Stimulated activated memory B cell treated with anti-CD40 and anti-IgM and Interleukin-4, amounts not matched to agents 10 μg/mL and 1 μg/mL and 100 μg/mL, for 72 hours (primary cell): ENCODE measurements at regions not wholly inside any gene's neighbourhood (a gene's known extent, or its start where the extent isn't known, plus 50 kb on each side); places are given as distances from the start of the nearest gene placed in this dataset.
"Not testable (repeated sequence)": the region's sequence is repeated elsewhere in the genome, so short reads cannot be mapped to it uniquely, and the experiment has no call there.

ENCODE experiments used
- ATAC-seq: fragments of 150-1000 bp; cut with Tn5 transposase; 2 replicates; pipeline ENCODE4 v1.10.0; 2021
- H3K27ac Mint-ChIP-seq: one replicate; pipeline ENCODE4 v1.8.0; 2022; ENCODE audit warnings: mild to moderate bottlenecking, mixed read lengths
- H3K27me3 Mint-ChIP-seq: one replicate; pipeline ENCODE4 v1.8.0; 2022; ENCODE audit warnings: mixed read lengths
- H3K36me3 Mint-ChIP-seq: one replicate; pipeline ENCODE4 v1.8.0; 2022; ENCODE audit warnings: mixed read lengths
- H3K4me1 Mint-ChIP-seq: one replicate; pipeline ENCODE4 v1.8.0; 2022; ENCODE audit warnings: mixed read lengths
- H3K4me3 Mint-ChIP-seq: one replicate; pipeline ENCODE4 v1.8.0; 2022; ENCODE audit warnings: mild to moderate bottlenecking, moderate library complexity, mixed read lengths
- H3K9me3 Mint-ChIP-seq: one replicate; pipeline ENCODE4 v1.8.0; 2022; ENCODE audit warnings: mixed read lengths

DNA sequence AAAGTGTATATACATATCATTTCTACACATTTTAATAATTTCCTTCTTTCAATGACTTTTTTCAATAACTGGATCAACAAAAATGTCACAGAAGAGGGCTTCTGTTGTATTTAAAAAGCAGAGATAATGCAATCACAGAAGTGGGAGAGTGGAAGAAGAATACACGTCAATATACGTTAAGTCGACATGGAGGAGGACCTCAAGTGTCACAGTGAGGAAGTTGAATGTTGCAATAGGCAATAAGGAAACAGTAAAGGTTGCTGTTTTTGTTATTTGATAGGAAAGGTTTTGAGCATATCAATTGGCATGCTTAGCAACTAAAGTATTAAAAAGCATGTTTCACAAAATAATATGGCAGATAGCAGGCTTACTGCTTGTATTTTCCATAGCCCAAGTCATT, 184.0 kb upstream of the NR4A3 start:
- Mint-ChIP-seq H3K9me3 (peaks cover 4% of the 10 kb centered on the region), H3K27me3 (no peaks in the 10 kb centered on the region), H3K4me1 (peaks cover 30% of the 10 kb centered on the region), H3K4me3 (no peak overlapping the region), H3K27ac (no peak overlapping the region), H3K36me3 (peaks cover 8% of the 10 kb centered on the region)
- ATAC-seq, result no peak

DNA sequence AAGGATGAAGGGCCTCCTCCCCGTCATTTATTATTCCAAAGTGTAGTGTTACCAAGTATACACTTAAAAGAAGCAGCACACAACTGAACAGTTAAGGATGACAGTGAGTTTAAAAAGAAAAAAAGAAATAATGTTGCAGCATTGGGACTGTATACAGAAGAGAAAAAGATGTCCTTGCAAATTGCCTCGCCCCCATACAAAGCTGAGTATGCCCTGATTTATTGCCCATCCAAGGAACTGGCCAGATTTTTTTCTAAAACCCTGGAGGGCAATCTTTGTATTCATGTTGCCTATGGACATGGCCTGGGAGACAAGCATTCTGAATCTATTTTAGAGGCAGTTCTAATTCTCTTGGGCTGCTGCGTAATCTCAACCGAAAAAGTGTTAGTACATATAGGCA, 182.7 kb upstream of the NR4A3 start:
- H3K4me1 Mint-ChIP-seq, result peaks cover 26% of the 10 kb centered on the region
- H3K36me3 Mint-ChIP-seq, result peaks cover 8% of the 10 kb centered on the region
- peaks cover 4% of the 10 kb centered on the region for H3K9me3 Mint-ChIP-seq
- no peak for ATAC-seq
- H3K27me3 Mint-ChIP-seq, result no peaks in the 10 kb centered on the region
- no peak overlapping the region for H3K4me3 Mint-ChIP-seq
- H3K27ac Mint-ChIP-seq, result no peak overlapping the region

- Mint-ChIP-seq H3K36me3 (peaks cover 10% of the 10 kb centered on the region), H3K27ac (peak overlapping the region; percentile 63), H3K9me3 (peaks cover 7% of the 10 kb centered on the region), H3K4me1 (peaks cover 21% of the 10 kb centered on the region), H3K27me3 (no peaks in the 10 kb centered on the region), H3K4me3 (no peak overlapping the region)
- no peak for ATAC-seq
These were observed 174.1 kb upstream of the NR4A3 start for GRCh38 chr9:99647604-99648003.

DNA sequence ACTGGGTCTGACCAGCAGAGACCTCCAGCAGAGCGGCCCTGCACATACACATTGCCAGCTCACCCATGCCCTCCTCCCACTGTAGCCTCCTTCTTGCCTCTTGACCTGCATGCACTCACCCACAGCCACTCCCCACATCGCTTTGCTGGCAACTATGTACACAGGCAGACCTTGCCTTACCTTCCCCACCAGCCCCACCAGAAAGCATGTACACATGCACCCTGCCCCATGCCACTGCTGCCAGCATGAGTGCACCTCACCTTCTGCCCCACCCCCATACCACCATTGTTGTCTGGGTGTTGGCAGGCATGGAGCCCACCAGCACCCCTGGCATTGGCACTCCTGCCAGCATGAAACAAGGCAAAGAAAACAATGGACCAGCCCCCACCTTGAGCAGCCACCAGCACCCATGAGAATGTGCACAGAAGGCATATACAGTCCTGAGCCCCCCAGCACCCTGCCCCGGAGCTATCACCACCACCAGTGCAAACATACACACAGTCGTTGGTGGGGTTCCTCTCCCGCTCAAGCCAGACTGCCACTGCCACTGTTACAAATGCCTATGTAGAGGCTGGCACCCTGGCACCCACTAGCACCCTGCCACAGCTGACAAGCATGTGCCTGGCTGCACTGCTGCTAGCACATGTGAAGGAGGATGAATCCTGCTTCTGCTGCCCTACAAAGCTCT, 171.4 kb upstream of the NR4A3 start:
- H3K4me3 Mint-ChIP-seq, result no peak overlapping the region
- H3K27ac Mint-ChIP-seq, result no peak overlapping the region
- H3K4me1 Mint-ChIP-seq, result peaks cover 13% of the 10 kb centered on the region
- peaks cover 27% of the 10 kb centered on the region for H3K36me3 Mint-ChIP-seq
- ATAC-seq, result no peak
- H3K27me3 Mint-ChIP-seq, result no peaks in the 10 kb centered on the region
- H3K9me3 Mint-ChIP-seq, result peaks cover 16% of the 10 kb centered on the region

- Mint-ChIP-seq H3K27me3 (no peaks in the 10 kb centered on the region), H3K27ac (peak overlapping the region; percentile 86), H3K4me3 (peak overlapping the region; percentile 29), H3K4me1 (peaks cover 58% of the 10 kb centered on the region), H3K36me3 (peaks cover 23% of the 10 kb centered on the region), H3K9me3 (peaks cover 19% of the 10 kb centered on the region)
- ATAC-seq, result peak; percentile 95
These were observed 161.5 kb upstream of the NR4A3 start for GRCh38 chr9:99660191-99660636.

- peaks cover 71% of the 10 kb centered on the region for H3K4me1 Mint-ChIP-seq
- peak; percentile 48 for ATAC-seq
- H3K9me3 Mint-ChIP-seq, result peaks cover 14% of the 10 kb centered on the region
- peaks cover 6% of the 10 kb centered on the region for H3K36me3 Mint-ChIP-seq
- no peaks in the 10 kb centered on the region for H3K27me3 Mint-ChIP-seq
- H3K4me3 Mint-ChIP-seq, result peak overlapping the region; percentile 6
- H3K27ac Mint-ChIP-seq, result peak overlapping the region; percentile 86
These were observed 158.4 kb upstream of the NR4A3 start for GRCh38 chr9:99663297-99663696.

DNA sequence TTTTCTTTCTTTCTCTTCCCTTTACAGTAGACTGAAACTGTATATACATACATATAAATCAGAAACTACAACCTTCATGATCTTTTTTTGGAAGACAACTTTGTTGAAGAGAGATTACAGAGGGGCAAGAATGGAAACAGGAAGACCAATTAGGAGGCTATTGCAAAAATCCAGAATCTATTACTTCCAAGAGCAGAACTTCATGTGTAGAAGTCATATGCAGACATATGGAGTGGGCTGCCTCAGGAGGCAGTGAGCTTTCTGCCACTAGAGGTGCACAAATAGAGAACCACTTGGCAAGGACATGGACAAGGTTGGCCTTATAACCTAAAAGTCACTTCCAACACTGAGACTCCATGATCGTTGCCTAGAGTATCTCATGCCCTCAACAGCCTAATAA, 157.8 kb upstream of the NR4A3 start:
- ATAC-seq, result no peak
- Mint-ChIP-seq H3K27ac (peak overlapping the region; percentile 86), H3K4me3 (no peak overlapping the region), H3K36me3 (peaks cover 4% of the 10 kb centered on the region), H3K9me3 (peaks cover 14% of the 10 kb centered on the region), H3K27me3 (no peaks in the 10 kb centered on the region), H3K4me1 (peaks cover 66% of the 10 kb centered on the region)

- Mint-ChIP-seq H3K4me3 (no peak overlapping the region), H3K36me3 (no peaks in the 10 kb centered on the region), H3K4me1 (peaks cover 46% of the 10 kb centered on the region), H3K9me3 (peaks cover 10% of the 10 kb centered on the region), H3K27me3 (peaks cover 4% of the 10 kb centered on the region), H3K27ac (peak overlapping the region; percentile 20)
- no peak for ATAC-seq
These were observed 155.1 kb upstream of the NR4A3 start for GRCh38 chr9:99666571-99666970.

- not testable (repeated sequence) for H3K27ac Mint-ChIP-seq, H3K27me3 Mint-ChIP-seq, H3K9me3 Mint-ChIP-seq, H3K4me3 Mint-ChIP-seq, ATAC-seq, H3K36me3 Mint-ChIP-seq, H3K4me1 Mint-ChIP-seq
These were observed 150.8 kb upstream of the NR4A3 start for GRCh38 chr9:99670886-99671285.

GRCh38 chr9:99677281-99677680, 144.4 kb upstream of the NR4A3 start:
- ATAC-seq, result no peak

DNA sequence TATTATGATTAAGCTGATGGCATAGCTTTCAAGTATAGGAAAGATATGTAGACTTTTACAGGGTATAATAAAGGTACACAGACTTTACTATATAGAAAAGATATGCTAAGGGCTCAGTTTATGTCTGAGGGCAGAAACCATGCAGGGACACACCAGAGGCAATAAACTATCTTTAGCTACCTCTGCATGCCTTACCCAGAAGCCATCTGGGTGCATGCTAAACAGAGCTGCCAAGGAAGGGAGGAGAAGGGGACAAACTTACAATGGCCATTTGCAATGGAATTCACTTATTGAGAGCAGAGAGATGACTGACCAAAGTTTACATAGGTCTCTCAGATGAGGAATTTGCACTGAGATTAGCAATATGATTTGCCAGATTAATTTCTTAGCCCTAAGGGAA, 143.1 kb upstream of the NR4A3 start:
- Mint-ChIP-seq H3K27ac (no peak overlapping the region), H3K36me3 (peaks cover 24% of the 10 kb centered on the region), H3K27me3 (no peaks in the 10 kb centered on the region), H3K4me3 (no peak overlapping the region), H3K4me1 (peaks cover 16% of the 10 kb centered on the region), H3K9me3 (peaks cover 24% of the 10 kb centered on the region)
- no peak for ATAC-seq

More at GRCh38 chr9:99677281-99677680, 144.4 kb upstream of the NR4A3 start:
- Mint-ChIP-seq H3K9me3 (peaks cover 18% of the 10 kb centered on the region), H3K27me3 (no peaks in the 10 kb centered on the region), H3K27ac (no peak overlapping the region), H3K36me3 (peaks cover 16% of the 10 kb centered on the region), H3K4me3 (no peak overlapping the region), H3K4me1 (peaks cover 8% of the 10 kb centered on the region)

- H3K27ac Mint-ChIP-seq, result peak overlapping the region; percentile 8
- no peak for ATAC-seq
- H3K9me3 Mint-ChIP-seq, result peaks cover 22% of the 10 kb centered on the region
- no peak overlapping the region for H3K4me3 Mint-ChIP-seq
- H3K27me3 Mint-ChIP-seq, result no peaks in the 10 kb centered on the region
- H3K4me1 Mint-ChIP-seq, result peaks cover 16% of the 10 kb centered on the region
- H3K36me3 Mint-ChIP-seq, result peaks cover 24% of the 10 kb centered on the region
These were observed 141.5 kb upstream of the NR4A3 start for GRCh38 chr9:99680191-99680590.

- peaks cover 16% of the 10 kb centered on the region for H3K36me3 Mint-ChIP-seq
- no peaks in the 10 kb centered on the region for H3K27me3 Mint-ChIP-seq
- peak overlapping the region; percentile 8 for H3K27ac Mint-ChIP-seq
- no peak overlapping the region for H3K4me3 Mint-ChIP-seq
- H3K9me3 Mint-ChIP-seq, result peaks cover 16% of the 10 kb centered on the region
- no peak for ATAC-seq
- peaks cover 16% of the 10 kb centered on the region for H3K4me1 Mint-ChIP-seq
These were observed 140.6 kb upstream of the NR4A3 start for GRCh38 chr9:99681113-99681512.

GRCh38 chr9:99682378-99682777, 139.3 kb upstream of the NR4A3 start:
- ATAC-seq, result no peak
- H3K9me3 Mint-ChIP-seq, result peaks cover 19% of the 10 kb centered on the region
- H3K4me1 Mint-ChIP-seq, result peaks cover 16% of the 10 kb centered on the region
- H3K27me3 Mint-ChIP-seq, result no peaks in the 10 kb centered on the region
- H3K36me3 Mint-ChIP-seq, result peaks cover 15% of the 10 kb centered on the region
- H3K4me3 Mint-ChIP-seq, result no peak overlapping the region
- H3K27ac Mint-ChIP-seq, result peak overlapping the region; percentile 22

DNA sequence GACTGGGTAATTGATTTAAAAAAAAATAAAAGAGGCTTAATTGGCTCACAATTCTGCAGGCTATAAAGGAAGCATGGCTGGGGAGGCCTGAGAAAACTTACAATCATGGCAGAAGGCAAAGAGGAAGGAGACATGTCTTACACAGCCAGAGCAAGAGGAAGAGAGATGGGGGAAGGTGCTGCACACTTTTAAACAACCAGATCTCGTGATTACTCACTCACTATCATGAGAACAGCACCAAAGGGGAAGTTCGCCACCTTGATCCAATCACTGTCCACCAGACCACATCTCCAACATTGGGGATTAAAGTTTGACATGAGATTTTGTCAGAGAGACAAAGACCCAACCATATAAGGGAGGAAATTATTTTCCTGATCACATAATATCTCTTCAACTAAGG, 138.8 kb upstream of the NR4A3 start:
- H3K36me3 Mint-ChIP-seq, result peaks cover 15% of the 10 kb centered on the region
- no peaks in the 10 kb centered on the region for H3K27me3 Mint-ChIP-seq
- ATAC-seq, result peak; percentile 53
- peaks cover 19% of the 10 kb centered on the region for H3K9me3 Mint-ChIP-seq
- peak overlapping the region; percentile 22 for H3K27ac Mint-ChIP-seq
- peaks cover 16% of the 10 kb centered on the region for H3K4me1 Mint-ChIP-seq
- H3K4me3 Mint-ChIP-seq, result no peak overlapping the region

DNA sequence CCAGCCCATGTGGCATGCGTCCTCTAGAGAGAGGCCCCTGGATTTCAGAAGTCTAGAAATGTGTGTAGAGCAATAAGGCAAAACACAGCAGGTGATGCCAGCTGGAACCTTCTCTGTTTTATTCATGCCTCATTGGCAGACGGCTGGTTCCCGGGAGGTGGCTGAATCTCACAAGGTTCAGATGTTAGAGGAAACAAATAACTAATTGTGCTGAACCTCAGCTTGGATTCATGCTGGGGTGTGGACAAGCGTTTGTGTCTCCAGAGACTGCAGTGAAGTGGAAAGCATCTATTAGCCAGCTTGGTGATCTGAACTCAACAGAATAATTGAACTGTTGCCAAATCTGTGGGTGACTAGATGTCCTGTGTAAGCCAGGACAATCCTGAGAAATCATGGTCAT, 131.1 kb upstream of the NR4A3 start:
- no peak overlapping the region for H3K4me3 Mint-ChIP-seq
- H3K27me3 Mint-ChIP-seq, result no peaks in the 10 kb centered on the region
- H3K36me3 Mint-ChIP-seq, result no peaks in the 10 kb centered on the region
- peaks cover 3% of the 10 kb centered on the region for H3K9me3 Mint-ChIP-seq
- no peak overlapping the region for H3K27ac Mint-ChIP-seq
- no peak for ATAC-seq
- no peaks in the 10 kb centered on the region for H3K4me1 Mint-ChIP-seq
